ENCODE measurements at regions not wholly inside any gene's neighbourhood (a gene's known extent, or its start where the extent isn't known, plus 50 kb on each side); places are given as distances from the start of the nearest gene placed in this dataset.
"Not testable (repeated sequence)": the region's sequence is repeated elsewhere in the genome, so short reads cannot be mapped to it uniquely, and the experiment has no call there.

- FAIRE-seq: no peak
- no peak for DNase-seq (ENCODE audit: extremely low spot score, insufficient read length, low read depth)
Measured at GRCh38 chr21:35402061-35402460, 353.0 kb upstream of the RUNX1 start.

GRCh38 chr21:35401476-35401875 is 352.4 kb upstream of the RUNX1 start:
- FAIRE-seq: no peak

GRCh38 chr21:35400233-35400939 is 351.3 kb upstream of the RUNX1 start:
- DNase-seq (ENCODE audit: extremely low spot score, insufficient read length, low read depth) (peak; percentile 25), FAIRE-seq (peak; percentile 76)

More at GRCh38 chr21:35401476-35401875, 352.4 kb upstream of the RUNX1 start:
- no peak for DNase-seq (ENCODE audit: extremely low spot score, insufficient read length, low read depth)

- no peak for DNase-seq (ENCODE audit: extremely low spot score, insufficient read length, low read depth)
- no peak for FAIRE-seq
Measured at GRCh38 chr21:35399706-35400105, 350.6 kb upstream of the RUNX1 start.

- DNase-seq (ENCODE audit: extremely low spot score, insufficient read length, low read depth): no peak
- FAIRE-seq: no peak
Measured at GRCh38 chr21:35399002-35399530, 350.0 kb upstream of the RUNX1 start.

- DNase-seq (ENCODE audit: extremely low spot score, insufficient read length, low read depth): no peak
- FAIRE-seq: no peak
Measured at GRCh38 chr21:35398346-35398982, 349.4 kb upstream of the RUNX1 start.

- FAIRE-seq (no peak), DNase-seq (ENCODE audit: extremely low spot score, insufficient read length, low read depth) (no peak)
Measured at GRCh38 chr21:35397781-35398180, 348.7 kb upstream of the RUNX1 start.

- DNase-seq (ENCODE audit: extremely low spot score, insufficient read length, low read depth) (no peak), FAIRE-seq (no peak)
Measured at GRCh38 chr21:35396655-35397054, 347.6 kb upstream of the RUNX1 start.

GRCh38 chr21:35395728-35396127 is 346.6 kb upstream of the RUNX1 start:
- DNase-seq (ENCODE audit: extremely low spot score, insufficient read length, low read depth): no peak
- FAIRE-seq: no peak

- FAIRE-seq: no peak
- DNase-seq (ENCODE audit: extremely low spot score, insufficient read length, low read depth): no peak
Measured at GRCh38 chr21:35394634-35395369, 345.7 kb upstream of the RUNX1 start.

GRCh38 chr21:35394049-35394448 is 344.9 kb upstream of the RUNX1 start:
- DNase-seq (ENCODE audit: extremely low spot score, insufficient read length, low read depth): no peak
- FAIRE-seq: no peak

GRCh38 chr21:35390013-35390776 is 341.1 kb upstream of the RUNX1 start:
- no peak for FAIRE-seq
- no peak for DNase-seq (ENCODE audit: extremely low spot score, insufficient read length, low read depth)

GRCh38 chr21:35386491-35387079 is 337.5 kb upstream of the RUNX1 start:
- FAIRE-seq (no peak), DNase-seq (ENCODE audit: extremely low spot score, insufficient read length, low read depth) (no peak)

GRCh38 chr21:35384375-35384774 is 335.3 kb upstream of the RUNX1 start:
- DNase-seq (ENCODE audit: extremely low spot score, insufficient read length, low read depth) (no peak), FAIRE-seq (no peak)

GRCh38 chr21:35382696-35383095 is 333.6 kb upstream of the RUNX1 start:
- DNase-seq (ENCODE audit: extremely low spot score, insufficient read length, low read depth) (no peak), FAIRE-seq (no peak)

- FAIRE-seq: no peak
- no peak for DNase-seq (ENCODE audit: extremely low spot score, insufficient read length, low read depth)
Measured at GRCh38 chr21:35381743-35382310, 332.7 kb upstream of the RUNX1 start.

GRCh38 chr21:35380304-35380703 is 331.2 kb upstream of the RUNX1 start:
- DNase-seq (ENCODE audit: extremely low spot score, insufficient read length, low read depth); FAIRE-seq: not testable (repeated sequence)

GRCh38 chr21:35378881-35379280 is 329.8 kb upstream of the RUNX1 start:
- FAIRE-seq: no peak
- DNase-seq (ENCODE audit: extremely low spot score, insufficient read length, low read depth): no peak

GRCh38 chr21:35377505-35378090 is 328.5 kb upstream of the RUNX1 start:
- no peak for DNase-seq (ENCODE audit: extremely low spot score, insufficient read length, low read depth)
- peak; percentile 9 for FAIRE-seq
